ENCODE measurements at regions not wholly inside any gene's neighbourhood (a gene's known extent, or its start where the extent isn't known, plus 50 kb on each side); places are given as distances from the start of the nearest gene placed in this dataset.

- TF ChIP-seq POLR2A (IDR thresholded peaks at IDR 0.05) (no peak), CTCF (IDR thresholded peaks at IDR 0.05) (no peak)
Observed at GRCh38 chr12:18919871-18920511, 182.1 kb downstream of the CAPZA3 start.
